ENCODE measurements at regions not wholly inside any gene's neighbourhood (a gene's known extent, or its start where the extent isn't known, plus 50 kb on each side); places are given as distances from the start of the nearest gene placed in this dataset.

DNA sequence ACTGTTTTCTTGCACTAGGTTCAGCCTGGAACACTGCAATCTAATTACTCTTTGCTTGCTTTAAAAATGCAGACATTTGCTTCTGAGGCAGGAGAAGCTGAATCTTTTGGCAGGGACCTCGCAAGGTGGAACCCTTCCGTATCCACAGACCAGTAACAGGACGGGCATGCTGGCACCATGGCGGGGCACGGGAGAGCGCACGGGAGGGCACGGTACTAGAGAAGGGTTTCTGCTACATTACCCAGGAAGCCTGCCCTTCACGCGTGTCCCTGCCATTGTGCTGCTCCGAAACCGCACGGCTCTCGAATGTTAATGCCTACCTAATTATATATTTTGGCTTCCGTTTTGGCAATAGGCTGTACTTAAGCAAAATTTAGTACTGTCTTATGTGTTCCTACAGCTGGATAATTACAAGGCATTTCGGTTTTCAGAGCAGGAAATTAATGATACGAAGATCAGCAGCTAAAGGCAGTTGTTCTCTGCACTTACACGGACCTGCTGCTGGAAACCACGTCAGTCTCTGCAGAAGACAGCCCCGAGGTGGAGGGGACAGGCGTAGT lies 430.4 kb downstream of the IRS2 start:
- no peak overlapping the region for H3K27ac Mint-ChIP-seq (ENCODE audit: unreplicated experiment)
- DNase-seq (ENCODE audit: extremely low spot score, unreplicated experiment): no peak
- TF ChIP-seq, protein P1, sequence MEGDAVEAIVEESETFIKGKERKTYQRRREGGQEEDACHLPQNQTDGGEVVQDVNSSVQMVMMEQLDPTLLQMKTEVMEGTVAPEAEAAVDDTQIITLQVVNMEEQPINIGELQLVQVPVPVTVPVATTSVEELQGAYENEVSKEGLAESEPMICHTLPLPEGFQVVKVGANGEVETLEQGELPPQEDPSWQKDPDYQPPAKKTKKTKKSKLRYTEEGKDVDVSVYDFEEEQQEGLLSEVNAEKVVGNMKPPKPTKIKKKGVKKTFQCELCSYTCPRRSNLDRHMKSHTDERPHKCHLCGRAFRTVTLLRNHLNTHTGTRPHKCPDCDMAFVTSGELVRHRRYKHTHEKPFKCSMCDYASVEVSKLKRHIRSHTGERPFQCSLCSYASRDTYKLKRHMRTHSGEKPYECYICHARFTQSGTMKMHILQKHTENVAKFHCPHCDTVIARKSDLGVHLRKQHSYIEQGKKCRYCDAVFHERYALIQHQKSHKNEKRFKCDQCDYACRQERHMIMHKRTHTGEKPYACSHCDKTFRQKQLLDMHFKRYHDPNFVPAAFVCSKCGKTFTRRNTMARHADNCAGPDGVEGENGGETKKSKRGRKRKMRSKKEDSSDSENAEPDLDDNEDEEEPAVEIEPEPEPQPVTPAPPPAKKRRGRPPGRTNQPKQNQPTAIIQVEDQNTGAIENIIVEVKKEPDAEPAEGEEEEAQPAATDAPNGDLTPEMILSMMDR (IDR thresholded peaks at IDR 0.05): no peak
- H3K27me3 Mint-ChIP-seq (ENCODE audit: unreplicated experiment): no peaks in the 10 kb centered on the region
- no peaks in the 10 kb centered on the region for H3K9me3 Mint-ChIP-seq (ENCODE audit: unreplicated experiment)
- H3K4me3 Mint-ChIP-seq (ENCODE audit: unreplicated experiment): no peak overlapping the region
- H3K4me1 Mint-ChIP-seq (ENCODE audit: unreplicated experiment): peaks cover 8% of the 10 kb centered on the region
- H3K36me3 Mint-ChIP-seq (ENCODE audit: unreplicated experiment): no peaks in the 10 kb centered on the region

DNA sequence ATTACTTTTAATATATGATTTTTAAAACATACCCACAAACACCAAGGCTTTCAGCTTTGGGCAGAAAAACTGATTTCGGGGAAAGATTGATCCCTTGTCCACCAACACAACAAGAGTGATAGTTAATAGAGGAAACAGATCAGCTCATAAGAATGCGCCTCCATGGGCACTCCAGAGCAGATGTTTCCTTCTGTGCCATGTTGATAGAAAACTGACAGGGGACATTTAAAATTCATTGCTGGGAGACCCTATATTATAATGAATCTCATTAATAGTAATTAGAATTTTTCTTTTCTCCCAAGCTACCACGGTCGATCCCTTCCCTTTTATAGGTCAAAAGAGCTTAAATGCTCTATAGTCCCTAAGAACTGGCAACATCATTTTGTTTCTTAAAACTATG lies 431.2 kb downstream of the IRS2 start:
- Mint-ChIP-seq H3K27ac (ENCODE audit: unreplicated experiment) (no peak overlapping the region), H3K9me3 (ENCODE audit: unreplicated experiment) (no peaks in the 10 kb centered on the region), H3K36me3 (ENCODE audit: unreplicated experiment) (no peaks in the 10 kb centered on the region), H3K4me1 (ENCODE audit: unreplicated experiment) (peaks cover 8% of the 10 kb centered on the region), H3K4me3 (ENCODE audit: unreplicated experiment) (no peak overlapping the region), H3K27me3 (ENCODE audit: unreplicated experiment) (no peaks in the 10 kb centered on the region)
- DNase-seq (ENCODE audit: extremely low spot score, unreplicated experiment): no peak
- TF ChIP-seq, protein P1 (IDR thresholded peaks at IDR 0.05): no peak

DNA sequence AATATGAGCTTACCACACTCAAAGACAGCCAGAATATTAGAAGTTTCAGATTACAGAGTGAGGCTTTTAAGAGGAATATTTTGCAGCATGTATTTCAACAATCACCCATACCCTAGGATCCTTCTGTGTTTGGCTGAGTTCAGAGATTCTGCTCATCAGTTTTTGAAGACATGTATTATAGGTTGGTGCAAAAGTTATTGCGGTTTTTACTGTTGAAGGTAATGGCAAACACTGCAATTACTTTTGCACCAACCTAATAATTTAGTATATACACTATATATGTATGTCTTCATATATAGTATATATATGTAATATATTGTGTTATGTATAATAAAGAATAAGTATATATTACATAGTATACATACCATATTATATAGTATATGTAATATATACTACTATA lies 435.1 kb downstream of the IRS2 start:
- Mint-ChIP-seq H3K9me3 (ENCODE audit: unreplicated experiment) (no peaks in the 10 kb centered on the region), H3K4me3 (ENCODE audit: unreplicated experiment) (no peak overlapping the region), H3K27ac (ENCODE audit: unreplicated experiment) (no peak overlapping the region), H3K4me1 (ENCODE audit: unreplicated experiment) (peaks cover 17% of the 10 kb centered on the region), H3K36me3 (ENCODE audit: unreplicated experiment) (no peaks in the 10 kb centered on the region), H3K27me3 (ENCODE audit: unreplicated experiment) (no peaks in the 10 kb centered on the region)
- TF ChIP-seq, protein P1 (IDR thresholded peaks at IDR 0.05): no peak
- no peak for DNase-seq (ENCODE audit: extremely low spot score, unreplicated experiment)

DNA sequence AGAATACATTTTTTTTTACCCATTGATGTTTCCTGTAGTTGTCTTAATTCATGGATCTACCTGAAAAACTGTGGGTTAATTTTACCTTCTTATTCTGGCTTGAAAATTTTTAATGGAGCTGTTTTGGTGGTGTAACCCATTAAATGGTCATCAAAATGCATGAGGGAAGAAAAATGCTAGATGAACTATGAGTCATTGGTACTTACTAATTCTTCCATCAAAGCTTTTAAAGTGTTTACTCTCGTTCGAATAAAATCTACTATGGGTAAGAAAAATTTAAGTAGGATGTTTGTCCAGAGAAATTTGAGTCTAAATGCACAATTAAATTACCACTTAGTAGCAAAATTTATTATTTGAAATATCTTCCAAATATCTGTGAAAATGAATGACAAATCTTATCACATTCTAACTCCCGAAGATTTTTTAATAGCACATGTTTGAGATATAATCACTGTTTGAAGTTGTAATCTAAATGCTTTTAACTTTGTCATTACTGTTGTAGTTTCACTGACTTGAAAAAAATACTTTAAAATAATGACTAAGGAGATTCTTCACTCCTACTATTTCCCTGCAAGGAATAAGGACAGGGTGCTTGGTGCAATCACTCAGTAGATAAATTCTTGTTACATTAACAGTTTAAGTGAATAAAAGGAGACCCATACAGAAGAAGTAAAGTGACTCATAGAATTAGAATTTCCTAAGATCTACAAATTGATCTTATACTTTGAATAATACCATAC lies 437.7 kb downstream of the IRS2 start:
- Mint-ChIP-seq H3K36me3 (ENCODE audit: unreplicated experiment) (no peaks in the 10 kb centered on the region), H3K4me3 (ENCODE audit: unreplicated experiment) (no peak overlapping the region), H3K9me3 (ENCODE audit: unreplicated experiment) (no peaks in the 10 kb centered on the region), H3K4me1 (ENCODE audit: unreplicated experiment) (peaks cover 30% of the 10 kb centered on the region), H3K27ac (ENCODE audit: unreplicated experiment) (peak overlapping the region; percentile 56), H3K27me3 (ENCODE audit: unreplicated experiment) (no peaks in the 10 kb centered on the region)
- TF ChIP-seq, protein P1 (IDR thresholded peaks at IDR 0.05): no peak
- no peak for DNase-seq (ENCODE audit: extremely low spot score, unreplicated experiment)

DNA sequence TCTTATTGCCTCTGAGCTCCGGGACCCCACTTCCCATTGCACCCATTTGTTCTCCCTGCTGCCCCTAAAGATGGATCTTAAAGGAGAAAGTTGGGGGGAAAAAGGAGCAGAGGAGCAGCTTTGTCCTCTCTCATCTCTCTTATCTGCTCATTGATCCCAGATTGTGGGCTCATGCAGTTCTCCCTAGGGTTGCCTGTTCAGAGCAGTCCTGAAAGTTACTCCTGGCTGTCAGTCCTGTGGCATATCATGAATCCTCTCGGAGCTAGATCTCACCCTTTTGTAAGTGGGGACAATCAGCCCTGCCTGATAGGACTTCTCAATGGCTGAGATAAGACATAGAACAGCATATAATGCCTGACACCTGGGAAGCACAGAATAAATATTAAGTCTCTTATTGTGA lies 440.3 kb downstream of the IRS2 start:
- no peaks in the 10 kb centered on the region for H3K36me3 Mint-ChIP-seq (ENCODE audit: unreplicated experiment)
- TF ChIP-seq, protein P1 (IDR thresholded peaks at IDR 0.05): no peak
- no peak for DNase-seq (ENCODE audit: extremely low spot score, unreplicated experiment)
- no peaks in the 10 kb centered on the region for H3K27me3 Mint-ChIP-seq (ENCODE audit: unreplicated experiment)
- H3K4me3 Mint-ChIP-seq (ENCODE audit: unreplicated experiment): no peak overlapping the region
- no peak overlapping the region for H3K27ac Mint-ChIP-seq (ENCODE audit: unreplicated experiment)
- H3K9me3 Mint-ChIP-seq (ENCODE audit: unreplicated experiment): no peaks in the 10 kb centered on the region
- H3K4me1 Mint-ChIP-seq (ENCODE audit: unreplicated experiment): peaks cover 30% of the 10 kb centered on the region
